ENCODE measurements at regions not wholly inside any gene's neighbourhood (a gene's known extent, or its start where the extent isn't known, plus 50 kb on each side); places are given as distances from the start of the nearest gene placed in this dataset.

- H3K4me1 Mint-ChIP-seq (ENCODE audit: unreplicated experiment), result no peaks in the 10 kb centered on the region
- no peaks in the 10 kb centered on the region for H3K27me3 Mint-ChIP-seq
- H3K27ac Mint-ChIP-seq, result no peak overlapping the region
- H3K9me3 Mint-ChIP-seq, result no peaks in the 10 kb centered on the region
- H3K36me3 Mint-ChIP-seq, result no peaks in the 10 kb centered on the region
- DNase-seq (ENCODE audit: extremely low spot score, unreplicated experiment), result no peak
- no peak for TF ChIP-seq CTCF (conservative IDR thresholded peaks at IDR 0.05)
- no peak overlapping the region for H3K4me3 Mint-ChIP-seq
Observed at GRCh38 chr1:101728029-101728428, 268.7 kb downstream of the OLFM3 start.

- no peak overlapping the region for H3K27ac Mint-ChIP-seq
- H3K36me3 Mint-ChIP-seq, result no peaks in the 10 kb centered on the region
- no peaks in the 10 kb centered on the region for H3K27me3 Mint-ChIP-seq
- TF ChIP-seq CTCF (conservative IDR thresholded peaks at IDR 0.05), result no peak
- H3K9me3 Mint-ChIP-seq, result no peaks in the 10 kb centered on the region
- no peak overlapping the region for H3K4me3 Mint-ChIP-seq
- H3K4me1 Mint-ChIP-seq (ENCODE audit: unreplicated experiment), result no peaks in the 10 kb centered on the region
- DNase-seq (ENCODE audit: extremely low spot score, unreplicated experiment), result no peak
Observed at GRCh38 chr1:101730559-101730958, 266.2 kb downstream of the OLFM3 start.

GRCh38 chr1:101732261-101732660 is 264.5 kb downstream of the OLFM3 start:
- Mint-ChIP-seq H3K36me3 (no peaks in the 10 kb centered on the region), H3K4me3 (no peak overlapping the region), H3K27me3 (no peaks in the 10 kb centered on the region), H3K4me1 (ENCODE audit: unreplicated experiment) (no peaks in the 10 kb centered on the region), H3K9me3 (no peaks in the 10 kb centered on the region), H3K27ac (no peak overlapping the region)
- TF ChIP-seq CTCF (conservative IDR thresholded peaks at IDR 0.05), result no peak
- DNase-seq (ENCODE audit: extremely low spot score, unreplicated experiment), result no peak

GRCh38 chr1:101733340-101733739 is 263.4 kb downstream of the OLFM3 start:
- H3K36me3 Mint-ChIP-seq, result no peaks in the 10 kb centered on the region
- no peaks in the 10 kb centered on the region for H3K27me3 Mint-ChIP-seq
- DNase-seq (ENCODE audit: extremely low spot score, unreplicated experiment), result no peak
- no peak for TF ChIP-seq CTCF (conservative IDR thresholded peaks at IDR 0.05)
- H3K4me3 Mint-ChIP-seq, result no peak overlapping the region
- H3K27ac Mint-ChIP-seq, result no peak overlapping the region
- no peaks in the 10 kb centered on the region for H3K9me3 Mint-ChIP-seq
- no peaks in the 10 kb centered on the region for H3K4me1 Mint-ChIP-seq (ENCODE audit: unreplicated experiment)

GRCh38 chr1:101738475-101738874 is 258.3 kb downstream of the OLFM3 start:
- TF ChIP-seq CTCF (conservative IDR thresholded peaks at IDR 0.05), result no peak
- peaks cover 3% of the 10 kb centered on the region for H3K4me1 Mint-ChIP-seq (ENCODE audit: unreplicated experiment)
- no peaks in the 10 kb centered on the region for H3K27me3 Mint-ChIP-seq
- no peaks in the 10 kb centered on the region for H3K36me3 Mint-ChIP-seq
- DNase-seq (ENCODE audit: extremely low spot score, unreplicated experiment), result no peak
- no peak overlapping the region for H3K4me3 Mint-ChIP-seq
- no peaks in the 10 kb centered on the region for H3K9me3 Mint-ChIP-seq
- H3K27ac Mint-ChIP-seq, result no peak overlapping the region

GRCh38 chr1:101739146-101739545 is 257.6 kb downstream of the OLFM3 start:
- Mint-ChIP-seq H3K4me1 (ENCODE audit: unreplicated experiment) (peaks cover 3% of the 10 kb centered on the region), H3K36me3 (no peaks in the 10 kb centered on the region), H3K9me3 (no peaks in the 10 kb centered on the region), H3K4me3 (no peak overlapping the region), H3K27me3 (no peaks in the 10 kb centered on the region), H3K27ac (no peak overlapping the region)
- no peak for TF ChIP-seq CTCF (conservative IDR thresholded peaks at IDR 0.05)
- no peak for DNase-seq (ENCODE audit: extremely low spot score, unreplicated experiment)
